ENCODE measurements at regions not wholly inside any gene's neighbourhood (a gene's known extent, or its start where the extent isn't known, plus 50 kb on each side); places are given as distances from the start of the nearest gene placed in this dataset.
"Not testable (repeated sequence)": the region's sequence is repeated elsewhere in the genome, so short reads cannot be mapped to it uniquely, and the experiment has no call there.

GRCh38 chr4:27813226-27813625, 952.6 kb downstream of the STIM2 start:
- not testable (repeated sequence) for H4K20me1 ChIP-seq (ENCODE audit: insufficient read depth, low read depth, low read length); H3K27ac ChIP-seq (ENCODE audit: low read length); H3K4me1 ChIP-seq (ENCODE audit: low read length); H3K9ac ChIP-seq (ENCODE audit: low read length); H3K4me3 ChIP-seq (ENCODE audit: low read length); DNase-seq; H2AFZ ChIP-seq (ENCODE audit: low read length); H3K27me3 ChIP-seq (ENCODE audit: low read length); H3K9me2 ChIP-seq (replicated peaks; ENCODE audit: insufficient read depth, low read length); H3K4me2 ChIP-seq (ENCODE audit: low read depth, low read length, poor library complexity, severe bottlenecking); H3K79me2 ChIP-seq (ENCODE audit: low read length); H3K36me3 ChIP-seq (ENCODE audit: insufficient read depth, low read length)
- peaks cover 14% of the 10 kb centered on the region for H3K9me3 ChIP-seq (ENCODE audit: low read length)

- H3K36me3 ChIP-seq (ENCODE audit: insufficient read depth, low read length); H3K27me3 ChIP-seq (ENCODE audit: low read length); DNase-seq; H3K9me2 ChIP-seq (replicated peaks; ENCODE audit: insufficient read depth, low read length); H3K4me1 ChIP-seq (ENCODE audit: low read length); H2AFZ ChIP-seq (ENCODE audit: low read length); H3K4me3 ChIP-seq (ENCODE audit: low read length); H3K4me2 ChIP-seq (ENCODE audit: low read depth, low read length, poor library complexity, severe bottlenecking); H3K79me2 ChIP-seq (ENCODE audit: low read length); H4K20me1 ChIP-seq (ENCODE audit: insufficient read depth, low read depth, low read length); H3K9ac ChIP-seq (ENCODE audit: low read length); H3K27ac ChIP-seq (ENCODE audit: low read length): not testable (repeated sequence)
- H3K9me3 ChIP-seq (ENCODE audit: low read length) = peaks cover 14% of the 10 kb centered on the region
These were observed 953.2 kb downstream of the STIM2 start for GRCh38 chr4:27813699-27814425.

- Histone ChIP-seq H2AFZ (ENCODE audit: low read length) (no peak overlapping the region), H3K4me1 (ENCODE audit: low read length) (no peaks in the 10 kb centered on the region), H3K36me3 (ENCODE audit: insufficient read depth, low read length) (no peaks in the 10 kb centered on the region), H3K79me2 (ENCODE audit: low read length) (no peaks in the 10 kb centered on the region), H3K9me2 (replicated peaks; ENCODE audit: insufficient read depth, low read length) (no peaks in the 10 kb centered on the region), H4K20me1 (ENCODE audit: insufficient read depth, low read depth, low read length) (no peaks in the 10 kb centered on the region), H3K27me3 (ENCODE audit: low read length) (no peaks in the 10 kb centered on the region), H3K9ac (ENCODE audit: low read length) (no peak overlapping the region), H3K4me2 (ENCODE audit: low read depth, low read length, poor library complexity, severe bottlenecking) (no peak overlapping the region), H3K9me3 (ENCODE audit: low read length) (peaks cover 22% of the 10 kb centered on the region), H3K27ac (ENCODE audit: low read length) (no peak overlapping the region), H3K4me3 (ENCODE audit: low read length) (no peak overlapping the region)
- DNase-seq = no peak
These were observed 958.6 kb downstream of the STIM2 start for GRCh38 chr4:27819246-27819645.

- no peak overlapping the region for H2AFZ ChIP-seq (ENCODE audit: low read length)
- no peaks in the 10 kb centered on the region for H4K20me1 ChIP-seq (ENCODE audit: insufficient read depth, low read depth, low read length)
- H3K4me2 ChIP-seq (ENCODE audit: low read depth, low read length, poor library complexity, severe bottlenecking) = no peak overlapping the region
- no peaks in the 10 kb centered on the region for H3K4me1 ChIP-seq (ENCODE audit: low read length)
- H3K9ac ChIP-seq (ENCODE audit: low read length) = no peak overlapping the region
- H3K9me2 ChIP-seq (replicated peaks; ENCODE audit: insufficient read depth, low read length) = no peaks in the 10 kb centered on the region
- H3K27ac ChIP-seq (ENCODE audit: low read length) = no peak overlapping the region
- no peak for DNase-seq
- H3K79me2 ChIP-seq (ENCODE audit: low read length) = no peaks in the 10 kb centered on the region
- no peak overlapping the region for H3K4me3 ChIP-seq (ENCODE audit: low read length)
- H3K36me3 ChIP-seq (ENCODE audit: insufficient read depth, low read length) = no peaks in the 10 kb centered on the region
- no peaks in the 10 kb centered on the region for H3K27me3 ChIP-seq (ENCODE audit: low read length)
- peaks cover 12% of the 10 kb centered on the region for H3K9me3 ChIP-seq (ENCODE audit: low read length)
These were observed 968.2 kb downstream of the STIM2 start for GRCh38 chr4:27828843-27829242.

- Histone ChIP-seq H3K27me3 (ENCODE audit: low read length) (no peaks in the 10 kb centered on the region), H4K20me1 (ENCODE audit: insufficient read depth, low read depth, low read length) (no peaks in the 10 kb centered on the region), H3K79me2 (ENCODE audit: low read length) (no peaks in the 10 kb centered on the region), H3K4me1 (ENCODE audit: low read length) (no peaks in the 10 kb centered on the region), H3K4me3 (ENCODE audit: low read length) (no peak overlapping the region), H3K9me3 (ENCODE audit: low read length) (peaks cover 7% of the 10 kb centered on the region; the same call in 1 of the 2 replicates), H2AFZ (ENCODE audit: low read length) (no peak overlapping the region), H3K36me3 (ENCODE audit: insufficient read depth, low read length) (no peaks in the 10 kb centered on the region), H3K9me2 (replicated peaks; ENCODE audit: insufficient read depth, low read length) (no peaks in the 10 kb centered on the region), H3K27ac (ENCODE audit: low read length) (no peak overlapping the region), H3K4me2 (ENCODE audit: low read depth, low read length, poor library complexity, severe bottlenecking) (no peak overlapping the region), H3K9ac (ENCODE audit: low read length) (no peak overlapping the region)
- no peak for DNase-seq
These were observed 969.6 kb downstream of the STIM2 start for GRCh38 chr4:27830251-27830650.

- Histone ChIP-seq H3K27me3 (ENCODE audit: low read length) (no peaks in the 10 kb centered on the region), H3K4me2 (ENCODE audit: low read depth, low read length, poor library complexity, severe bottlenecking) (no peak overlapping the region), H3K4me1 (ENCODE audit: low read length) (no peaks in the 10 kb centered on the region), H3K9me2 (replicated peaks; ENCODE audit: insufficient read depth, low read length) (no peaks in the 10 kb centered on the region), H3K9ac (ENCODE audit: low read length) (no peak overlapping the region), H3K27ac (ENCODE audit: low read length) (no peak overlapping the region), H3K4me3 (ENCODE audit: low read length) (no peak overlapping the region), H3K9me3 (ENCODE audit: low read length) (peaks cover under 1% of the 10 kb centered on the region), H4K20me1 (ENCODE audit: insufficient read depth, low read depth, low read length) (no peaks in the 10 kb centered on the region), H3K79me2 (ENCODE audit: low read length) (no peaks in the 10 kb centered on the region), H3K36me3 (ENCODE audit: insufficient read depth, low read length) (no peaks in the 10 kb centered on the region), H2AFZ (ENCODE audit: low read length) (no peak overlapping the region)
- DNase-seq = no peak
These were observed 975.2 kb downstream of the STIM2 start for GRCh38 chr4:27835851-27836250.

- Histone ChIP-seq H3K27me3 (ENCODE audit: low read length) (no peaks in the 10 kb centered on the region), H3K9me2 (replicated peaks; ENCODE audit: insufficient read depth, low read length) (no peaks in the 10 kb centered on the region), H3K9me3 (ENCODE audit: low read length) (peaks cover 6% of the 10 kb centered on the region), H3K4me3 (ENCODE audit: low read length) (no peak overlapping the region), H4K20me1 (ENCODE audit: insufficient read depth, low read depth, low read length) (no peaks in the 10 kb centered on the region), H3K4me1 (ENCODE audit: low read length) (no peaks in the 10 kb centered on the region), H2AFZ (ENCODE audit: low read length) (no peak overlapping the region), H3K4me2 (ENCODE audit: low read depth, low read length, poor library complexity, severe bottlenecking) (no peak overlapping the region), H3K9ac (ENCODE audit: low read length) (no peak overlapping the region), H3K27ac (ENCODE audit: low read length) (no peak overlapping the region), H3K79me2 (ENCODE audit: low read length) (no peaks in the 10 kb centered on the region), H3K36me3 (ENCODE audit: insufficient read depth, low read length) (no peaks in the 10 kb centered on the region)
- DNase-seq = no peak
These were observed 975.9 kb downstream of the STIM2 start for GRCh38 chr4:27836523-27836922.

GRCh38 chr4:27843776-27844175, 983.1 kb downstream of the STIM2 start:
- Histone ChIP-seq H2AFZ (ENCODE audit: low read length) (no peak overlapping the region), H3K36me3 (ENCODE audit: insufficient read depth, low read length) (no peaks in the 10 kb centered on the region), H3K4me3 (ENCODE audit: low read length) (no peak overlapping the region), H3K27ac (ENCODE audit: low read length) (no peak overlapping the region), H3K27me3 (ENCODE audit: low read length) (no peaks in the 10 kb centered on the region), H3K9ac (ENCODE audit: low read length) (no peak overlapping the region), H3K4me2 (ENCODE audit: low read depth, low read length, poor library complexity, severe bottlenecking) (no peak overlapping the region), H3K79me2 (ENCODE audit: low read length) (no peaks in the 10 kb centered on the region), H3K9me2 (replicated peaks; ENCODE audit: insufficient read depth, low read length) (no peaks in the 10 kb centered on the region), H3K9me3 (ENCODE audit: low read length) (peaks cover 31% of the 10 kb centered on the region), H4K20me1 (ENCODE audit: insufficient read depth, low read depth, low read length) (no peaks in the 10 kb centered on the region), H3K4me1 (ENCODE audit: low read length) (no peaks in the 10 kb centered on the region)
- no peak for DNase-seq

Data from Karpas-422 (cell line).